HUES48 (cell line): ENCODE measurements at regions not wholly inside any gene's neighbourhood (a gene's known extent, or its start where the extent isn't known, plus 50 kb on each side); places are given as distances from the start of the nearest gene placed in this dataset.
"Not testable (repeated sequence)": the region's sequence is repeated elsewhere in the genome, so short reads cannot be mapped to it uniquely, and the experiment has no call there.

Source experiments
- H3K27ac ChIP-seq: one replicate; pipeline ENCODE4 v1.7.0; 2013; ENCODE audit warnings: low read depth, low read length, inconsistent platforms
- H3K27me3 ChIP-seq: 2 replicates; pipeline ENCODE4 v1.6.1; 2013; ENCODE audit warnings: mild to moderate bottlenecking, low read length; ENCODE audit not compliant: control insufficient read depth, insufficient read depth
- H3K36me3 ChIP-seq: 2 replicates; pipeline ENCODE4 v1.6.1; 2013; ENCODE audit warnings: low read length; ENCODE audit not compliant: control insufficient read depth, insufficient read depth
- H3K4me1 ChIP-seq: 2 replicates; pipeline ENCODE4 v1.6.1; 2013; ENCODE audit warnings: mild to moderate bottlenecking, low read length; ENCODE audit not compliant: control insufficient read depth, insufficient read depth
- H3K4me3 ChIP-seq: 2 replicates; pipeline ENCODE4 v1.5.1; 2013; ENCODE audit warnings: mild to moderate bottlenecking, low read depth, low read length
- H3K9ac ChIP-seq: 2 replicates; pipeline ENCODE4 v1.6.1; 2013; ENCODE audit warnings: mild to moderate bottlenecking, low read depth, low read length, moderate library complexity
- H3K9me3 ChIP-seq: 2 replicates; pipeline ENCODE4 v1.6.1; 2013; ENCODE audit warnings: low read length; ENCODE audit not compliant: control insufficient read depth, insufficient read depth

DNA sequence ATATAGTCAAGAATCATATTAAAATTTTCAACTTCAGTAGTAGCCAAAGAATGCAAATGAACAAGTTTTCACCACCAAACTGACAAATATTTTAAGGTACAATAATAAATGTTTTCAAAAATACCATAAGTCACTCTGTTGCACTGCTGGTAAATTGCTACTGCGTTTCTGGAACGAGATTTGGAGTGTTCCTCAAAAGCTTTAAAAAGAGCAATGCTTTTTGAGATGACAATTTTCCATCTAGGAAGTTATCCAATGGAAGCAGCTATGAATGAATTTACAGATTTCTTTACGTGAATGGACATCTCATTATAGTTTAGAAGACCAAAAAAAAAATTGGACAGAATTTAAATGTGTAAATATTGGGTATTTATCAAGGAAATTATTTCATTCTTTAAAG, 173.2 kb upstream of the OR13F1 start:
- H3K27ac ChIP-seq = no peak overlapping the region
- H3K9ac ChIP-seq = no peak overlapping the region
- H3K9me3 ChIP-seq = peaks cover 12% of the 10 kb centered on the region
- H3K4me3 ChIP-seq = no peak overlapping the region
- no peaks in the 10 kb centered on the region for H3K27me3 ChIP-seq
- H3K4me1 ChIP-seq = 0 out of 2 replicates have a peak, but pooled peaks cover 2% of the 10 kb centered on the region
- H3K36me3 ChIP-seq = no peaks in the 10 kb centered on the region

DNA sequence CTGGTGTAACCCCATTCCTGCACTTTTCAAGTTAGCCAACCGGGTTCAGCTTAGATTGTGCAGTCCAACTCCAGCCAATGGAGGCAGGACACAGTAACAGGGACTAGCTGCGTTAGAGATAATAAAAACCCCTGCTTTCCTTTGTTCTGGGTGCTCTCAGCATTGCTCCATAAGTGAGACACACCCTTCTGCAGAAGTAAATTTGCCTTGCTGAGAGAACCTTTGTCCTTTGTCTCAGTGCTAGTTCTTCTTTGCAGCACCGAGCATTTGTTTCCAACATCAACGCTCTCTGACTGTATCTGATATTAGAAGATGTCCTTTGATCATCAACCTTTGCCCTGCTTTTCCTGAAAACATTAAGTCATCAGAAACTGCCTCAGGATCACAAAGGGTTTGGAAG, 169.5 kb upstream of the OR13F1 start:
- no peak overlapping the region for H3K4me3 ChIP-seq
- H3K9me3 ChIP-seq = peaks cover 12% of the 10 kb centered on the region
- no peak overlapping the region for H3K9ac ChIP-seq
- no peak overlapping the region for H3K27ac ChIP-seq
- H3K36me3 ChIP-seq = no peaks in the 10 kb centered on the region
- H3K4me1 ChIP-seq = 0 out of 2 replicates have a peak, but pooled peaks cover 2% of the 10 kb centered on the region
- no peaks in the 10 kb centered on the region for H3K27me3 ChIP-seq

DNA sequence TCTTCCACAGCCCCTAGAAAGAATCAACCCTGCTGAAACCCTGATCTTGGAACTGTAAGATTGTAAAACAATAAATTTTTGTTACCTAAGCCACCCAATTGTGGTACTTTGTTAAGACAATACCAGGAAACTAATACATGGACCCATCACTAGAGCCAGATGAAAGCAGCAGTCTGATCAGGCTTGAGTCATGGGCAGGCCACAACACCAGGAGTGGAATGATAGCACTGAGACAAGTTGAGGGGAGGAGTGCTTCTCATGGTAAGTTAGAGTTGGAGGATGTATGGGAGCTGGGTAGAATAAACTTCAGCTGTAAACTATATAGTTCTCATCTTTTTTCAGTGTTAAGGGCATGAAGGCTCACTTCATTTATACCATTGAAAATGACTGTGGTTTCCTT, 164.4 kb upstream of the OR13F1 start:
- no peaks in the 10 kb centered on the region for H3K27me3 ChIP-seq
- H3K4me3 ChIP-seq = no peak overlapping the region
- H3K27ac ChIP-seq = no peak overlapping the region
- no peak overlapping the region for H3K9ac ChIP-seq
- no peaks in the 10 kb centered on the region for H3K4me1 ChIP-seq
- no peaks in the 10 kb centered on the region for H3K36me3 ChIP-seq
- peaks cover 7% of the 10 kb centered on the region for H3K9me3 ChIP-seq

DNA sequence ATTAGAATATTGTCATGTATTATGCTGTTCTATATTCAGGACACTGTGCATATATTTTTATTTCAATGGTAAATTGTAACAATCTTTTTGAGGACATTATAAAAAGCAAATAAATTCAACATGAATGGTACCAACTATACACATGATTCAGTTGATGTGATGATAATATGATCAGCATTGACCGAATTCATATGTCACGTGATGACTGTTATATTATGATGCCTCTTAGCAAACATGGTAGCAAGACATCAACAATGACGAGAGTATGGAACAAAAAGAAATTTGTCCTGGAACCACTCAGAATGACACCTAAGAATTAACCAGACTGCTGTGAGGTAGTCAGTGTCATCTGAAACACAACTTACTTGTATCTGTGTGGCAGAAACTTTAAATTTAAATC, 161.5 kb upstream of the OR13F1 start:
- H3K9ac ChIP-seq = no peak overlapping the region
- no peak overlapping the region for H3K27ac ChIP-seq
- no peaks in the 10 kb centered on the region for H3K27me3 ChIP-seq
- no peaks in the 10 kb centered on the region for H3K4me1 ChIP-seq
- H3K4me3 ChIP-seq = no peak overlapping the region
- H3K9me3 ChIP-seq = no peaks in the 10 kb centered on the region
- H3K36me3 ChIP-seq = no peaks in the 10 kb centered on the region

DNA sequence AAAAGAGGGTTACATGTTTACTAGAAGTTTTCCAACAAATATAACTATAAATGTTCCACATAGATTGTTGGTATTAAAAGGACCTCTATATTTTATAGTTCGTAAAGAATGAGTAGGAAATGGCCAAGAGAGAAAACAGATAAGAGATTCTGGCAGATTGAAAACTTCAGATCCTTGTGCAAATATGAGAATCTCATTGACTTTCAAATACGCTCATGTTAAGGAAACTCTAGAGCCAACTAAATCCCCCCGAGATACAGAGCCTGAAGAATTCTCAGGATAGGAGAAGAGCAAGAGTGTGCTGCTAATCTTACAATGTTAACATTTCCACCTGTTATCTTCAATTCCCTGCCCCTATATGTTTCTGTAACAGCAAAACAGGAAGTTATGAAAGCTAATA, 159.0 kb upstream of the OR13F1 start:
- no peak overlapping the region for H3K9ac ChIP-seq
- H3K27me3 ChIP-seq = no peaks in the 10 kb centered on the region
- no peaks in the 10 kb centered on the region for H3K9me3 ChIP-seq
- no peaks in the 10 kb centered on the region for H3K4me1 ChIP-seq
- H3K36me3 ChIP-seq = no peaks in the 10 kb centered on the region
- no peak overlapping the region for H3K4me3 ChIP-seq
- no peak overlapping the region for H3K27ac ChIP-seq

DNA sequence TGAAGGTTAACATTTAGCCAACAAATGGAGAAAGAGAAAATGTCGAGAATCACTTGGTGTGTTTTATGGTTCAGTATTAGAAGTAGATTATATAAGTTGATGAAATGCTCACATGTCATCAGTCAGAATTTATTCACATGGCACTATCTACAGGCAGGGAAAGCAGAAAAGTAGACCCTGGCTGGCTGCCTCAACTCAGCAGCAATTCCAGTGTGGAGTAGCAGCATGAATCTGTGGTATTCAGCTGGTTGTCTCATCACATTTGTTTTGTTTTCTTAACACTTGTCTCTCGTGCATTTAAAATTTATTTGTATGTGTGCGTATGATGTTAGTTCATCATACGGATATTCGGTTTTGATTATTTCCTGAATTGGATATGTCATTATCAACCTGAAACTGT, 153.5 kb upstream of the OR13F1 start:
- no peaks in the 10 kb centered on the region for H3K27me3 ChIP-seq

DNA sequence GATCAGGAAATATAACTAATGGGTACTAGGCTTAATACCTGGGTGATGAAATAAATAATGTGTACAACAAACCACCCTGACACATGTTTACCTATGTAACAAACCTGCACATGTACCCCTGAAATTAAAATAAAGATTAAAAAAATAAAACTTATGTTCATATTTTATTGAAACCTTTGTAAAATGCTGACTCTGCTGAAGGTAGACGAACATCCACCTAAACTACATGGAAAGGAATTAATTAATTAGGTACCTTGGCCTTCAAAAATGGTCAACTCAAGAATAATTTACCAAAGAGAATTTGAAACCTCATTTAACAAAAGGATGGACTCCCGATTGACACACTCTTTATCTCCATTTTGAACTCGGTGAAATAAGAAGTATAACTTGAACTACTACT, 152.3 kb upstream of the OR13F1 start:
- H3K9me3 ChIP-seq = no peaks in the 10 kb centered on the region
- no peak overlapping the region for H3K27ac ChIP-seq
- no peaks in the 10 kb centered on the region for H3K36me3 ChIP-seq
- no peak overlapping the region for H3K9ac ChIP-seq
- H3K4me1 ChIP-seq = no peaks in the 10 kb centered on the region
- H3K4me3 ChIP-seq = no peak overlapping the region
- H3K27me3 ChIP-seq = no peaks in the 10 kb centered on the region

More for the DNA sequence above, 153.5 kb upstream of the OR13F1 start:
- Histone ChIP-seq H3K4me1 (no peaks in the 10 kb centered on the region), H3K36me3 (no peaks in the 10 kb centered on the region), H3K9me3 (no peaks in the 10 kb centered on the region), H3K9ac (no peak overlapping the region), H3K27ac (no peak overlapping the region), H3K4me3 (no peak overlapping the region)

DNA sequence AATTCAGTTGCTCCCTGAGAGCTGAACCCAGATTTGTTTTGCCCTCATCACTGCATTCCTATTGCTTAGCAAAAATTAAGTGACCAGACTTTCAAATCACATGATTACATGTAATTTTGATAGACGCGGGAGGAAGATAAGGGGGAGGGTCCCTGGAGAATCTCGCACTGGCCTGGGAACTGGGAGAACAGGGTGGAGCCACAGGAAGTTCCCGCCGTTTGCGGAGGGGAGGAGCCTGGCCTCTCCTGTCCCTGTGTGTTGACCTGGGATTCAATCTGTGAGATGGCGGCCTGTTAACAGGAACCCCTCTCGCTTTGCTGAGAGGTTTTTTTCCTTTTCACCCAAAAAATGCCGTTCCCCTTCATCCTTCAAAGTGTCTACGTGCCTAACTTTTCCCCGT, 142.9 kb upstream of the OR13F1 start:
- Histone ChIP-seq H3K4me3 (no peak overlapping the region), H3K9me3 (peaks cover 9% of the 10 kb centered on the region; the same call in 1 of the 2 replicates), H3K27ac (no peak overlapping the region), H3K9ac (no peak overlapping the region), H3K4me1 (no peaks in the 10 kb centered on the region), H3K27me3 (no peaks in the 10 kb centered on the region), H3K36me3 (no peaks in the 10 kb centered on the region)

DNA sequence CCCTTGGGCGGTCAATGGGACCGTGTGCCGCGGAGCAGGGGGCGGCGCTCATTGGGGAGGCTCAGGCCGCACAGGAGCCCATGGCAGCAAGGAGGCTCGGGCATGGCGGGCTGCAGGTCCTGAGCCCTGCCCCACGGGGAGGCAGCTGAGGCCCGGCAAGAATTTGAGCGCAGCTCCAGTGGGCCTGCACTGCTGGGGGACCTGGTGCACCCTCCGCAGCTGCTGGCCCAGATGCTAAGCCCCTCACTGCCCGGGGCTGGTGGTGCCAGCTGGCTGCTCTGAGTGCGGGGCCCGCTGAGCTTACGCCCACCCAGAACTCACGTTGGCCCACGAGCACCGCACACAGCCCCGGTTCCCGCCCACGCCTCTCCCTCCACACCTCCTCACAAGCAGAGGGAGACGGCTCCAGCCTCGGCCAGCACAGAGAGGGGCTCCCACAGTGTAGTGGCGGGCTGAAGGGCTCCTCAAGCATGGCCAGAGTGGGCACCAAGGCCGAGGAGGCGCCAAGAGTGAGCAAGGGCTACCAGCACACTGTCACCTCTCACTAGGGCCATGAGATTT, 141.1 kb upstream of the OR13F1 start:
- Histone ChIP-seq H3K9me3 (peaks cover 9% of the 10 kb centered on the region; the same call in 1 of the 2 replicates), H3K4me3 (no peak overlapping the region), H3K27ac (no peak overlapping the region), H3K27me3 (no peaks in the 10 kb centered on the region), H3K9ac (no peak overlapping the region), H3K4me1 (no peaks in the 10 kb centered on the region), H3K36me3 (no peaks in the 10 kb centered on the region)

DNA sequence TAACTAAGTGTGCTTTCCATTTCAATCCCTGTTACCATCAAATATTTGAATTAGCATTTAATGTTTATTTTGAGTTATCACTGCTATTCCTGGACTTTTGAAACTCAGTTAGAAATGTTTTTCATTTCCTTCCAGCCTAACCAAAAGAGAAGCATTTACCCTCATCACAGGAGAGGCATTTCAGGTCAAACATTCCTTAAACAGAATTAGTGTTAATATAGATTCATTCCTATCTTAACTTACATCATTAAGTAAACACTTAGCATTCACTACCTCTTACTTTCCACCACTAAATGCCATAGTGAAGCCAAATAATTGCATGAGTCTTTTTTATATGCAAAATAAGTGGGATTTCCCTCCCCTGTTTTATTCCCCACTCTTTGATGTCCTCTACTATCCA, 136.6 kb upstream of the OR13F1 start:
- no peak overlapping the region for H3K9ac ChIP-seq
- H3K27ac ChIP-seq = no peak overlapping the region
- no peaks in the 10 kb centered on the region for H3K36me3 ChIP-seq
- H3K4me3 ChIP-seq = no peak overlapping the region
- H3K27me3 ChIP-seq = no peaks in the 10 kb centered on the region
- H3K9me3 ChIP-seq = peaks cover 10% of the 10 kb centered on the region; the same call in 1 of the 2 replicates
- no peaks in the 10 kb centered on the region for H3K4me1 ChIP-seq

DNA sequence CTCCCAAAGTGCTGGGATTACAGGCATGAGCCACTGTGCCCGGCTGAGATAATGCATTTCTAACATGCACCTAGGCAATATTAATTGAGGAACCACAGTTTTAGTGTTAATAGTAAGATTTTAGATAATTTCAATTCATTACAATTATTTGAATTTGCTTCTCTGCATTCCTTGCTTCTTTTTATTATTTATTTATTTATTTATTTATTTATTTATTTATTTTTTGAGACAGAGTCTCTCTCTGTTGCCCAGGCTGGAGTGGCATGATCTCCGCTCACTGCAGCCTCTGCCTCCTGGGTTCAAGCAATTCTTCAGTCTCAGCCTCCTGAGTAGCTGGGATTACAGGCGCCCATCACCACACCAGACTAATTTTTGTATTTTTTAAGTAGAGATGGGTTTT, 135.7 kb upstream of the OR13F1 start:
- not testable (repeated sequence) for H3K4me3 ChIP-seq, H3K9ac ChIP-seq, H3K9me3 ChIP-seq, H3K4me1 ChIP-seq, H3K27ac ChIP-seq, H3K27me3 ChIP-seq, H3K36me3 ChIP-seq

DNA sequence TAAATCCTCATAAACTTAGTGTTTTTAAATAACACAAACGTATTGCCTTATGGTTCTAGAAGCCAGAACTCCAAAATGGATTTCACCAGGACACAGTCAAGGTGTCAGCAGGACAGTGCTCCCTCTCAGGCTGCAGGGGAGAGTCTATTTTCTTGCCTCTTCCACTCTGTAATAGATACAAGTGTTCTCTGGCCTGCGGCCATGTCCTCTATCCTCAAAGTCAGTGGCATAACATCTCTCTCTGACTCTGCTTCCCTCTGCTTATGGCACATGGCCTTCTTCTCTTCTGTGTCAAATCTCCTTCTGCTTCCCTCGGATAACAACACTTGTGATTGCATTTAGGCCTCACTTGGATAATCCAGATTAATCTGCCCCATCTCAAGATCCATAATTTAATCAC, 129.4 kb upstream of the OR13F1 start:
- Histone ChIP-seq H3K9ac (no peak overlapping the region), H3K9me3 (0 out of 2 replicates have a peak, but pooled peaks cover 5% of the 10 kb centered on the region)

More for the DNA sequence above, 129.4 kb upstream of the OR13F1 start:
- Histone ChIP-seq H3K27ac (no peak overlapping the region), H3K27me3 (no peaks in the 10 kb centered on the region), H3K36me3 (no peaks in the 10 kb centered on the region), H3K4me1 (no peaks in the 10 kb centered on the region), H3K4me3 (no peak overlapping the region)
